ENCODE measurements at regions not wholly inside any gene's neighbourhood (a gene's known extent, or its start where the extent isn't known, plus 50 kb on each side); places are given as distances from the start of the nearest gene placed in this dataset.
"Not testable (repeated sequence)": the region's sequence is repeated elsewhere in the genome, so short reads cannot be mapped to it uniquely, and the experiment has no call there.

- intact Hi-C loops (cut with micrococcal nuclease): no loop called here
- CTCF ChIA-PET: no interaction called here
- H3K36me3 Mint-ChIP-seq (ENCODE audit: low read depth): no peaks in the 10 kb centered on the region
- peaks cover 13% of the 10 kb centered on the region for H3K27me3 Mint-ChIP-seq (ENCODE audit: low read depth)
- no peak overlapping the region for H3K4me3 Mint-ChIP-seq
- no peak for DNase-seq
- H3K9me3 Mint-ChIP-seq: no peaks in the 10 kb centered on the region
- H3K27ac Mint-ChIP-seq: no peak overlapping the region
- no peaks in the 10 kb centered on the region for H3K4me1 Mint-ChIP-seq (ENCODE audit: low read depth)
Measured at GRCh38 chr4:101696276-101697010, 94.1 kb upstream of the BANK1 start.

DNA sequence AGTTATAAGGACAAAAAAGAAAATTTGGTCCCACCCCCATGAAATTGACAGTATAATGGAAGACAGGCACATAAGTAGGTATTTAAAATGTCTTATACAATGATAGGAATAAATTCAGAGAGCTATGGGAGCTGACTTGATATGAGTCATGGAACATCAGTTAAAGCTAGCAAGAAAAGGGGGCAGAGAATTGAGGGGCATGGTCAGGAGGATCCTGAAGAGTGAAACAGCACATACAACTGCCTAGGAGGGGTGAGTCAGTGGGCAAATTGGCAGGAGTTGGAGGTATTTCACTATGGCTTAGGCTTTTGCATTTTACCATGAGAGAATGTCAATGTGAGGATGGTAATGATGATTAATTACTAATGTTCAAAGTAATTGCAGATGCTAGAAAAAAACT lies 95.4 kb upstream of the BANK1 start:
- Mint-ChIP-seq H3K4me3 (no peak overlapping the region), H3K27me3 (ENCODE audit: low read depth) (peaks cover 19% of the 10 kb centered on the region), H3K36me3 (ENCODE audit: low read depth) (no peaks in the 10 kb centered on the region), H3K4me1 (ENCODE audit: low read depth) (no peaks in the 10 kb centered on the region), H3K9me3 (no peaks in the 10 kb centered on the region), H3K27ac (no peak overlapping the region)
- intact Hi-C loops (cut with micrococcal nuclease): no loop called here
- DNase-seq: no peak
- CTCF ChIA-PET: no interaction called here

DNA sequence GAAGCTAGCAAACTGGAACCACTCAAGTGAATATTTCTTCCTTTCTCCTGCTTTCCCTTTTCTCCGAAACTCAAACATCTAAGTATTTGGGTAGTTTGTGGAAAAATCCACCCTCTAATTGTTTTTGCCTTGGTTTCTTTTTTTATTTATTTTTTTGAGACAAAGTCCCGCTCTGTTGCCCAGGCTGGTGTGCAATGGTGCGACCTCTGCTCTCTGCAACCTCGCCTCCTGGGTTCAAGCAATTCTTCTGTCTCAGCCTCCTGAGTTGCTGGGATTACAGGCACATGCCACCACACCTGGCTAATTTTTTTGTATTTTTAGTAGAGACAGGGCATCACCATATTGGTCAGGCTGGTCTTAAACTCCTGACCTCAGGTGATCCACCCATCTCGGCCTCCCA lies 96.1 kb upstream of the BANK1 start:
- H3K27ac Mint-ChIP-seq; intact Hi-C loops (cut with micrococcal nuclease); DNase-seq; H3K4me1 Mint-ChIP-seq (ENCODE audit: low read depth); H3K36me3 Mint-ChIP-seq (ENCODE audit: low read depth); H3K9me3 Mint-ChIP-seq; CTCF ChIA-PET; H3K4me3 Mint-ChIP-seq: not testable (repeated sequence)
- H3K27me3 Mint-ChIP-seq (ENCODE audit: low read depth): peaks cover 19% of the 10 kb centered on the region

- no peaks in the 10 kb centered on the region for H3K4me1 Mint-ChIP-seq (ENCODE audit: low read depth)
- no peaks in the 10 kb centered on the region for H3K9me3 Mint-ChIP-seq
- CTCF ChIA-PET: no interaction called here
- no peaks in the 10 kb centered on the region for H3K36me3 Mint-ChIP-seq (ENCODE audit: low read depth)
- intact Hi-C loops (cut with micrococcal nuclease): no loop called here
- peaks cover 18% of the 10 kb centered on the region for H3K27me3 Mint-ChIP-seq (ENCODE audit: low read depth)
- H3K27ac Mint-ChIP-seq: no peak overlapping the region
- H3K4me3 Mint-ChIP-seq: no peak overlapping the region
- no peak for DNase-seq
Measured at GRCh38 chr4:101693842-101694398, 96.6 kb upstream of the BANK1 start.

DNA sequence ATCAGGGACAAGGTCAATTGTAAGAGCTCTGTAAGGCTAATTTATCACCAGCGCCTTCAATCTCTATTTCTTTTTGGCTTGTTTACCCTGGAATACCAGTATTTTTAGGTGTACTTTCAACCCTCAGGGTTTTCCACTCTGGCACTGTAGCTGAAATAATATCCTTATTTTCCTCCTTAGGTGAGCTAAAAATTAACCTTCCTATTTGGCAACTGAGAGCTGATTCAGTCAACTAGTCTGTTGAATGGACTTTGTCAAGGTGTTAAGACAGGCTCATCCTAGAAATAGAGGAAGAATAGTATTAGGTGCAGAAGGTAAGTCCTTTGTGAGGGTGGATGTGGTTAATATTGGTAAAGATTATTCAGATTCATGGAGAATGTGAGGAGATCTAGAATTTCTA lies 101.3 kb upstream of the BANK1 start:
- CTCF ChIA-PET: no interaction called here
- H3K27me3 Mint-ChIP-seq (ENCODE audit: low read depth): peaks cover 18% of the 10 kb centered on the region
- intact Hi-C loops (cut with micrococcal nuclease): no loop called here
- no peaks in the 10 kb centered on the region for H3K36me3 Mint-ChIP-seq (ENCODE audit: low read depth)
- no peak overlapping the region for H3K4me3 Mint-ChIP-seq
- H3K4me1 Mint-ChIP-seq (ENCODE audit: low read depth): no peaks in the 10 kb centered on the region
- no peaks in the 10 kb centered on the region for H3K9me3 Mint-ChIP-seq
- H3K27ac Mint-ChIP-seq: no peak overlapping the region
- no peak for DNase-seq

- H3K4me1 Mint-ChIP-seq (ENCODE audit: low read depth): no peaks in the 10 kb centered on the region
- H3K36me3 Mint-ChIP-seq (ENCODE audit: low read depth): no peaks in the 10 kb centered on the region
- no peak overlapping the region for H3K27ac Mint-ChIP-seq
- no peak for DNase-seq
- no peaks in the 10 kb centered on the region for H3K9me3 Mint-ChIP-seq
- peaks cover 5% of the 10 kb centered on the region for H3K27me3 Mint-ChIP-seq (ENCODE audit: low read depth)
- CTCF ChIA-PET: no interaction called here
- no peak overlapping the region for H3K4me3 Mint-ChIP-seq
- intact Hi-C loops (cut with micrococcal nuclease): no loop called here
Measured at GRCh38 chr4:101685126-101685525, 105.4 kb upstream of the BANK1 start.

DNA sequence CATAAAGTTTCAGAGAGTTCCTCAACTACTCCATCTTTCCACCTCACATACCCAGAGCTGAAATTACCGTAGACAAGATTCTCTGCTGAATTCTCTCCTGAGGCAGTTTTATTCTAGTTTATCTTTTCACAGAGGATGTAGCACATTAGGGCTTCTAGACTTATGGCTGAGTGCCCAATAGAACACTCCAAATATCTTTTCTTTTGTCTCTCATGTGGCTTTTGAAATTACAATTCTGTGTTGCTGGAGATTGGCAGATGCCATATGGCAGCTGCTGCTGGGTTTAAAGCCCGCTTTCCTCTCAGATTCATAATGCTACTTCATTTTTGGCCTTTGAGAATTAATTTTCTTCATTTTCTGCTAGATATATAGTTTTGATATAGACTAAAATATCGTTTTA lies 107.6 kb upstream of the BANK1 start:
- no peak for DNase-seq
- Mint-ChIP-seq H3K27ac (no peak overlapping the region), H3K27me3 (ENCODE audit: low read depth) (peaks cover 3% of the 10 kb centered on the region), H3K36me3 (ENCODE audit: low read depth) (no peaks in the 10 kb centered on the region), H3K9me3 (no peaks in the 10 kb centered on the region), H3K4me3 (no peak overlapping the region), H3K4me1 (ENCODE audit: low read depth) (no peaks in the 10 kb centered on the region)
- intact Hi-C loops (cut with micrococcal nuclease): no loop called here
- CTCF ChIA-PET: no interaction called here

- intact Hi-C loops (cut with micrococcal nuclease): no loop called here
- Mint-ChIP-seq H3K9me3 (no peaks in the 10 kb centered on the region), H3K36me3 (ENCODE audit: low read depth) (no peaks in the 10 kb centered on the region), H3K4me3 (no peak overlapping the region), H3K4me1 (ENCODE audit: low read depth) (no peaks in the 10 kb centered on the region), H3K27ac (no peak overlapping the region), H3K27me3 (ENCODE audit: low read depth) (no peaks in the 10 kb centered on the region)
- DNase-seq: no peak
- CTCF ChIA-PET: no interaction called here
Measured at GRCh38 chr4:101678180-101678579, 112.3 kb upstream of the BANK1 start.

- intact Hi-C loops (cut with micrococcal nuclease): no loop called here
- H3K36me3 Mint-ChIP-seq (ENCODE audit: low read depth): no peaks in the 10 kb centered on the region
- no peaks in the 10 kb centered on the region for H3K4me1 Mint-ChIP-seq (ENCODE audit: low read depth)
- no peak for DNase-seq
- no peak overlapping the region for H3K27ac Mint-ChIP-seq
- no peaks in the 10 kb centered on the region for H3K27me3 Mint-ChIP-seq (ENCODE audit: low read depth)
- no peak overlapping the region for H3K4me3 Mint-ChIP-seq
- CTCF ChIA-PET: no interaction called here
- H3K9me3 Mint-ChIP-seq: no peaks in the 10 kb centered on the region
Measured at GRCh38 chr4:101670897-101671296, 119.6 kb upstream of the BANK1 start.

- intact Hi-C loops (cut with micrococcal nuclease): no loop called here
- Mint-ChIP-seq H3K4me3 (no peak overlapping the region), H3K36me3 (ENCODE audit: low read depth) (no peaks in the 10 kb centered on the region), H3K27me3 (ENCODE audit: low read depth) (no peaks in the 10 kb centered on the region), H3K9me3 (no peaks in the 10 kb centered on the region), H3K27ac (no peak overlapping the region), H3K4me1 (ENCODE audit: low read depth) (no peaks in the 10 kb centered on the region)
- no peak for DNase-seq
- CTCF ChIA-PET: no interaction called here
Measured at GRCh38 chr4:101670370-101670769, 120.2 kb upstream of the BANK1 start.

DNA sequence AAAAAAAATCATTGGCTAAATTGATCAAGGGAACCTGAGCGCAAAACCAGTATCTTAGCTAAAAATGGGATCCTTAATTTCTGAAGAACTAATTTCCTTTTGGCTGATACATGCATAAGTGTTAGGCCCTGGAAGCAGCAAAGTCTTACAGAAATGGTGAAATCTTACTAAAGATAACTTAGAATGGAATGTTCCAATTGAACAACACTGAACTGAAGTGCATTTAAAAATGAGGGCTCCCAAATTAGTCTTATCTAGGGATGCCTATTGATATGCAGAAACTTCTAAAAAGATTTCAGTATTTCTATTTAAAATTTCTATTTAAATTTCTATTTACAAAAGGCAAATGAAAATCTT lies 120.7 kb upstream of the BANK1 start:
- H3K9me3 Mint-ChIP-seq: no peaks in the 10 kb centered on the region
- no peak overlapping the region for H3K27ac Mint-ChIP-seq
- CTCF ChIA-PET: no interaction called here
- no peak overlapping the region for H3K4me3 Mint-ChIP-seq
- H3K27me3 Mint-ChIP-seq (ENCODE audit: low read depth): no peaks in the 10 kb centered on the region
- H3K36me3 Mint-ChIP-seq (ENCODE audit: low read depth): no peaks in the 10 kb centered on the region
- intact Hi-C loops (cut with micrococcal nuclease): no loop called here
- no peaks in the 10 kb centered on the region for H3K4me1 Mint-ChIP-seq (ENCODE audit: low read depth)
- DNase-seq: no peak

DNA sequence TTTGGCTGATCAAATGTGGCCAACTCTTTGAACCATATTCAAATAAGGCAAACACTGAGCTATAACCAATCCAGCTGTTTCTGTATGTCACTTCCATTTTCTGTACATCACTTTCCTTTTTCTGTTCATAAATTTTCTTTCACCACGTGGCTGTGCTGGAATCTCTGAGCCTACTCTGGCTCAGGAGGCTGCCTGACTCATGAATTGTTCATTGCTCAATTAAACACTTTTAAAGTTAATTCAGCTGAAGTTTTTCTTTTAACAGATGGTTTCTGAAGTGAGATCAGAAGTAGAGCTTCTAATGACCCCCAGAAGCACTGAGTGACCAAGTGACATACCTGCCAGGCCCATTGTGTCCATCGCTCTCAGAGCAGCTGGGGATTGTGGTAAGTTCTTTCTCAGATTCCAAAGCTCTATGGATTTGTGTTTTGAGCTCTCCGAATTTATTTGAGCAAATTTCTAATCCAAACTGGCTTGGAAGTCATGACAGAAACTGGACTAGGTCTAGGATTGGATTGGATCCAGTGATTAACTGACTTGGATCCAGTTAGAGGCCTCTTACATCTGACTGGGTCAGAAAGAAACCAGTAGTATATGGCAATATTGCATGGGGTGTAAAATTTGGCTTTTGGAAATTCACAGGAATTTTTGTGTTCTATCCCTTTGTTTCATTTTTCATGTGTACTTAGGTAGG lies 121.2 kb upstream of the BANK1 start:
- Mint-ChIP-seq H3K4me3 (no peak overlapping the region), H3K36me3 (ENCODE audit: low read depth) (no peaks in the 10 kb centered on the region), H3K27ac (no peak overlapping the region), H3K9me3 (no peaks in the 10 kb centered on the region), H3K27me3 (ENCODE audit: low read depth) (no peaks in the 10 kb centered on the region), H3K4me1 (ENCODE audit: low read depth) (no peaks in the 10 kb centered on the region)
- CTCF ChIA-PET: no interaction called here
- intact Hi-C loops (cut with micrococcal nuclease): no loop called here
- DNase-seq: no peak

DNA sequence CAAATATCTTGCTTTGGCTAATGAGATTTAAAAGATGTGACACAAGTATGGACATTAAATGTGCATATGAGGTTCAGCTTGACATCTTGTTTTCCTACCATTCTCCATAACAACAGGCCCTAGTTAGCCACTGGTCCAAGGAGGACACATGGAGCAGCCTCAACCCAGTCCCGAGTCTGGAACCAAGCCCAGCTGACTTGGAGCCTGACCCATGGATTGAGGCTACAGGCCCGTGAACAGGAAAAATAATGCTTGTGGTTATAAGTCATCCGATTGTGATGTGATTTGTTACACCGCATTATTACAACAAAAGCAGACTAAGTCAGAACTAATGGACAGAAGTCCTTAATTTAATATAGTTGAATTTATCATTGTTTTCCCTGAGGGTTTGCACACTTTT lies 123.2 kb upstream of the BANK1 start:
- no peaks in the 10 kb centered on the region for H3K4me1 Mint-ChIP-seq (ENCODE audit: low read depth)
- CTCF ChIA-PET: no interaction called here

More for the DNA sequence above, 123.2 kb upstream of the BANK1 start:
- no peaks in the 10 kb centered on the region for H3K27me3 Mint-ChIP-seq (ENCODE audit: low read depth)
- intact Hi-C loops (cut with micrococcal nuclease): no loop called here
- H3K27ac Mint-ChIP-seq: no peak overlapping the region
- no peaks in the 10 kb centered on the region for H3K9me3 Mint-ChIP-seq
- H3K36me3 Mint-ChIP-seq (ENCODE audit: low read depth): no peaks in the 10 kb centered on the region
- DNase-seq: no peak
- no peak overlapping the region for H3K4me3 Mint-ChIP-seq
